GM12865 (cell line): ENCODE measurements at regions not wholly inside any gene's neighbourhood (a gene's known extent, or its start where the extent isn't known, plus 50 kb on each side); places are given as distances from the start of the nearest gene placed in this dataset.

Experiments used
- DNase-seq: peaks from one replicate; pipeline ENCODE4 v3.0.0; 2010; ENCODE audit warnings: low read depth
- H3K4me3 ChIP-seq: 2 replicates; pipeline ENCODE4 v1.5.1; 2011; ENCODE audit warnings: mild to moderate bottlenecking, low read depth, low read length, control low read depth
- CTCF ChIP-seq: IDR thresholded peaks from 2 replicates; pipeline ENCODE4 v1.5.1; 2011; ENCODE audit warnings: low read length, control low read depth, low read depth, inconsistent platforms; ENCODE audit not compliant: insufficient read depth; ENCODE audit errors: missing control alignments

- no peak for DNase-seq
- no peak overlapping the region for H3K4me3 ChIP-seq
- no peak for TF ChIP-seq CTCF
These were observed 135.1 kb downstream of the EDN3 start for GRCh38 chr20:59435518-59435917.

- DNase-seq: no peak
- H3K4me3 ChIP-seq: no peak overlapping the region
- no peak for TF ChIP-seq CTCF
These were observed 137.2 kb downstream of the EDN3 start for GRCh38 chr20:59437601-59438031.

- no peak for TF ChIP-seq CTCF
- no peak for DNase-seq
- H3K4me3 ChIP-seq: no peak overlapping the region
These were observed 137.8 kb downstream of the EDN3 start for GRCh38 chr20:59438201-59438600.

- DNase-seq: peak; percentile 9
- H3K4me3 ChIP-seq: no peak overlapping the region
- peak; percentile 18 for TF ChIP-seq CTCF
These were observed 138.8 kb downstream of the EDN3 start for GRCh38 chr20:59439243-59439642.

- no peak overlapping the region for H3K4me3 ChIP-seq
- TF ChIP-seq CTCF: no peak
- DNase-seq: no peak
These were observed 140.9 kb downstream of the EDN3 start for GRCh38 chr20:59441306-59441705.

GRCh38 chr20:59441860-59442810 is 141.7 kb downstream of the EDN3 start:
- DNase-seq: no peak
- TF ChIP-seq CTCF: no peak
- no peak overlapping the region for H3K4me3 ChIP-seq

GRCh38 chr20:59443550-59443949 is 143.1 kb downstream of the EDN3 start:
- DNase-seq: no peak
- no peak for TF ChIP-seq CTCF

More at GRCh38 chr20:59443550-59443949, 143.1 kb downstream of the EDN3 start:
- H3K4me3 ChIP-seq: no peak overlapping the region
